GM12873 (cell line): ENCODE measurements at regions not wholly inside any gene's neighbourhood (a gene's known extent, or its start where the extent isn't known, plus 50 kb on each side); places are given as distances from the start of the nearest gene placed in this dataset.

Experiments
- CTCF ChIP-seq: IDR thresholded peaks from 2 replicates; pipeline ENCODE4 v1.5.1; 2012; ENCODE audit warnings: low read depth, mild to moderate bottlenecking, moderate library complexity, low read length, control low read depth; ENCODE audit not compliant: insufficient read depth; ENCODE audit errors: missing control alignments

GRCh38 chr6:117849087-117849486 is 58.0 kb upstream of the SLC35F1 start:
- no peak for TF ChIP-seq CTCF
